Stimulated activated CD8-positive, alpha-beta memory T cell treated with anti-CD3 and anti-CD28 coated beads, Interleukin-7, amount 100 ng/mL, for 1 hour (primary cell): ENCODE measurements at regions not wholly inside any gene's neighbourhood (a gene's known extent, or its start where the extent isn't known, plus 50 kb on each side); places are given as distances from the start of the nearest gene placed in this dataset.

ENCODE experiments used
- DNase-seq, 2 donors: peaks; one replicate each; pipeline ENCODE4 v3.0.0-alpha.2; 2020; ENCODE audit warnings: low read depth in 2 of 2

- DNase-seq, result no peak
Measured at GRCh38 chr16:87223656-87224248, 93.4 kb downstream of the C16orf95 start.

DNA sequence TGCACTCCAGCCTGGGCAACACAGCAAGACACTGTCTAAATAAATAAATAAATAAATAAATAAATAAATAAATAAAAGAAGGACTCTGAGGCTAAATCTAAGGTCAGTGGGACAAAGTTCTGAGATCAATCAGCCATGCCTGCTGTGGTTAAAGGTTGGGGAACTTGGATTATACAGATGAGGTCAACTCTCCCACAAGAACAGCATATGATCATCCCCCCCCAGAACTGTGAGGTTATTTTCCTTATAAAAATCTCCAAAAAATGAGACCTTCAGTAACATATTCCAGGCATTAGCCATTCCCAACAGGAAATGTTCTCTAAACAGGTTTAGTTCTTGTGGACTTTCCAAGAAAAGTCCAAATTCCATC lies 90.3 kb downstream of the C16orf95 start:
- DNase-seq, result no peak

DNA sequence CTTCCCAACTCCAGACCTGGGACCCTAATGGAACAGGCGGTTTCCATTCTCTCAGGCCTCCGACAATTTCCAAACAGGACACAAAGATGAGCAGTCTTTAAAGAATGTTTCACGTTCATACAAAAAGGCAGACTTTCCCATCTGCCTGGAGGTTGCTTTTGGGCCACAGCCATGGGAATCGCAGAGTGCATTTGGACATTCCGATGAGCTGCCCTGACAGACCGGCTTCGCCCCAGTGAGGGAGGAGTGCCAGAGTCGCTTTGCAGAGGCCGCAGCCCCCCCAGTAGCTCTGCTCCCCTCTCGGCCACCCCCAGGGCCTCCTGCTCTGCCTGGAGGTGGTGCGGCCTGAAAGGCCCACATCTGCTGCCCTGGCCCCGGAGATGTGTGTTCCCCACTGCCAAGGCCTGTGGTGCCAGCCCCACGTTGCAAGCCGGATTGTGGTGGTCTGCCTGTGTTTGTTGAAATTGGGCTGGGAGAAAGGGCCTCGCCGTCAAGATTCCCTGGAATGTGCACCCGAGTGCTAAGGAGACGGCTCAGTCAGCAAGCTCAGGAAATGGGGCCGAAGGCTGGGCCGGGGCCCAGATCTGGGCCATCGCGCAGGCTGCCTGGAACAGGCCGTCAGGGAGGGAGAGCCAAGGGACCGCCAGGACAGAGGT lies 89.8 kb downstream of the C16orf95 start:
- no peak for DNase-seq

DNA sequence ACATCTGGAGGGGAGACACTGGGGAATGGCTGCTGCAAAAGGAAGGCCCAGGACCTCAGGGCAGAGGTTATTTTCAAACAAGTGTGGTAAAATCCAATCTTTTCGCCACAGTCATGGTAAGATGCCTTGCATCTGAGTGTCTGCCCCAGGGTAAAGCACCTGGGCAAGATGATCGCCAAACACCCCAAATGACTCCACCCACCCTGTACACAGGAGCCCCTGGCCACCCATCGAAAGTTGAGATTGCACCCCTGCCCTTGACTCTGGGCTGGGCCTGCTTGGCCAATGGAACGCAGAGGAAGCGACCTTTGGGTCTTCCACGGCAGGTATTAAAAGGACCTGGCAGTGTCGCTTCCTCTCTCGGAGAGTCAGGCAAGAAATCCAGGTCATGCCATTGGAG lies 88.8 kb downstream of the C16orf95 start:
- DNase-seq, result no peak

- DNase-seq, result no peak
Measured at GRCh38 chr16:87229230-87230188, 87.7 kb downstream of the C16orf95 start.

DNA sequence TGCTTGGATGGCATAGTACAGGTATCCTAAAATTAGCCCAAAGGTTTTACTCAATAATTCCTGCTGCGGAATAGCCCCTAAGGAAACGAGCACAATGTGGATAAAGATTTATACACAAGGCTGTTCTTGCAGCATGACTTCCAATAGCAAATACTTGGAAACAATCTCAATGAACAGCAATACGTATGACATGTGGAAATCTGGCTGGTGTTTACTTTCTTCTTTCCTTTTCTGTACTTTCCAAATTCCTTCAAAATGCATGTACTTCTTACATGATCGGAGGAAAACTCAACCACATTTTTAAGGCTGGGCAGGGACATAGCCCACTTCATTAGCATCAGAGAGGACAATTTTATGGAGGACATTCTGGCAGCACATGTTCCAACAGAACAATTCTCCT lies 86.6 kb downstream of the C16orf95 start:
- no peak for DNase-seq

DNA sequence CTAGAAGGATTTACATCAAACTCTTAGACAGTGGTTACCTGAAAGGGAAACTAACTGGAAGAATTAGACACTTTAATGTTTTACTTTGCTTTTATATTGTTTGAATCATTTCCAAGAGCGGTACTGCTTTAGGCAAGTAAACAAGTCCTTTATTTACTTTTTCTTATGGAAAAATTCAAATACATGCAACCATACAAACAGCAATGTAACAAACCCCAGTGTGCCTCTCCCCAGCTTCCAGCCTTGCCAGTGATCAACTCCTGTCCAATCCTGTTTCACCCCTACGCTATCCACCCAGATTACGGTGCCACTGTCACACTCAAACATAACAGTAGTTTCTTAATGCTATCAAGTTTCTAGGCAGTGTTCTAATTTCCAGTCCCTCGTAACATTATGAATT lies 85.9 kb downstream of the C16orf95 start:
- DNase-seq, result no peak

- no peak for DNase-seq
Measured at GRCh38 chr16:87231911-87232310, 85.3 kb downstream of the C16orf95 start.

DNA sequence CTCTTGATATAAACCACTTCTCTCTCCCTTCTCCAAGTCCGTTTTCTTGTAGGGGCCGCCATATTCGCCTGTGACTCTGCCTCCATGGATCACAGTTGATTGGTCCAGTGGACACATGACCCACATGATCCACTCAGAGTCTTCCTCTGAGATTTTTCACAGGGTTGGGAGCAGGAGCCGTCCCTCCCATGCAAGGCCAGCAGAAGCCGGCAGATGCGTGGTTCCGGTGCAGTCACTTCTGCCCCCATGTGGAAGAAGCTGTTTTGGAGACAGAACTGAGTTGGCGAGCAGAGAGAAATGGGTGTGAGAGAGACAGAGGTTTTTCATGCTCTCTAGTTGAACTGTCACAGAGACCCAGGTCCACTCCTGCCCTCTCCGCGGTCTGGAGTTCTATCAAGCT lies 83.3 kb downstream of the C16orf95 start:
- DNase-seq, result no peak

DNA sequence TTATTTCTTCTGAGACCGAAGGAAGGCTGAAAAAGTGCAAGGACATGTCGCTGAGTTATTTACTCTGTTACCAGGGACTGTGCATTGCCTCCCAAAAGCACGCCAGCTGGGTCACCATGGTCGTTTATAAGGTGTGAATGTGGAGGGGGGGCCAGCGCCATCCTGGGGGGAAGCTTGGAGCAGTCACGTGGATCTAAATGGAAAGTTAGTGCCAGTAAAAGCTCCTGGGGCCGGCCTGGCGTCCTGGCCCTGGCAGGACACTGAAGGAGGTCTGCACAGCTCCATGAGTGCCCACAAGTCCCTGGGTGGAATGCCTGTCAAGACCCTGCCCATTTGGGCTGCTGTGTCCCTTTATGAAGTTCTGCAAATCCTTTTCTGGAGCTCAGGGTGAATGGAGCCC lies 82.6 kb downstream of the C16orf95 start:
- no peak for DNase-seq

- DNase-seq, result no peak
Measured at GRCh38 chr16:87235810-87236515, 81.2 kb downstream of the C16orf95 start.

GRCh38 chr16:87236516-87237115 lies 80.6 kb downstream of the C16orf95 start:
- DNase-seq, result no peak

GRCh38 chr16:87238361-87238715 lies 78.9 kb downstream of the C16orf95 start:
- DNase-seq, result no peak

DNA sequence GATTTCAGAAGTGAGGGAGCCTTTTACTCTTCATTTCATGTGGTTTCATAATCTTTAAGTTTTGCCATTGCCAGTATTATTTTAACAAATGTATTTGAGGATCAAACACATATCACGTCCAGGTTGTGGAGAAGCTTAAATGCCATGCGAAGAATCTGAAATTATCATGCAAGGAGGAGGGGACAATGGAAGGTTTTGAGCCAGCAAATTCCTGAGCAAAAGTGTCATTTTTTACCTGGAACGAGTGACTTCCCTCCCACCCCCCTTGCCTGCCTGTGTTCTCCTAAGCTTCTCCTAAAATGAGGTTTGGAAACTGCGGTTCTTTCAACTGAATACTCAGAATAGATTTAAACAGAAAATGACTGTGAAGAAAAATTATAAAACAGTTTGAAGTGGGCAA lies 77.6 kb downstream of the C16orf95 start:
- DNase-seq, result no peak

DNA sequence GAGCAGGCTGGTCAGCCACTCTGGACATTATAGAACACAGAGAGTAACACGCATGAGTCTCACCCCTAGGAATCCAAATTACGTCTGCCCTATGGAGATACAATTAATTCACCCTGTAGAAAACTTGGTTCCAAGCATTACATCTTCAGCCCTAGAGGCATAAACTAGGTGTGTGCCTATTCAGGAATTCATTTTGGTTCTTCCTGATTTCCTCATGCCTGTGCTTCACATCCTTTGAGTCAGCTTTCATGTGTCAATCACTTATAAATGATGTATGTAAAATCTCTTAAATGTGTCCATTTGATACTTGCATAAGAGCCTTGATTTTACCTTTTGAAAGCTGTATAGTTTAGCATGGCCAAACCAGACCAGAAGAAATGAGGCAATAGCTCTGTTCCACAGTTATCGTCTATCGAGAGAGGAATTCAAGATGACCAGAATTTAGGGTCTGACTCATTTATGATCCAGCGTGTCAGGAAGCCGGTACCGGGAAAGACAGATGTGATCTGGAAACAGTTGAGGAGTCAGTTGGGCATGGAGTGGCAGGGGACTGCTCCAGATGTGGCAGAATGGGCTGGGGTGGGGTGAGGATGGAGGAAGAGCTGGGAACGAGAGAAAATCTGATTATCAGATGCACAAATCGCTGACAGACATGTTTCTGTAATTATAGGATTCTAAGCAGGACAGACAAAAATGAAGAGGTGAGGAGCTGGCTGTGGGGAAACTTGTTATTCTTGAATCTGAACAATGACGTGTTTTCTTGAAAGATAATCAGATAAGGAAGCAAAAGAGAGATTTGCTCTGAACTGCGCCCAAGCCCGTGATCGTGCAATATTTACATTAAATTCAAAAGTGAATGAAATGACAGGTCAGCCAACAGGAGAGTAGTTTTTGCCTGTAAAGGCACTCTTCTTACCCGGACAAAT lies 76.7 kb downstream of the C16orf95 start:
- DNase-seq, result no peak

DNA sequence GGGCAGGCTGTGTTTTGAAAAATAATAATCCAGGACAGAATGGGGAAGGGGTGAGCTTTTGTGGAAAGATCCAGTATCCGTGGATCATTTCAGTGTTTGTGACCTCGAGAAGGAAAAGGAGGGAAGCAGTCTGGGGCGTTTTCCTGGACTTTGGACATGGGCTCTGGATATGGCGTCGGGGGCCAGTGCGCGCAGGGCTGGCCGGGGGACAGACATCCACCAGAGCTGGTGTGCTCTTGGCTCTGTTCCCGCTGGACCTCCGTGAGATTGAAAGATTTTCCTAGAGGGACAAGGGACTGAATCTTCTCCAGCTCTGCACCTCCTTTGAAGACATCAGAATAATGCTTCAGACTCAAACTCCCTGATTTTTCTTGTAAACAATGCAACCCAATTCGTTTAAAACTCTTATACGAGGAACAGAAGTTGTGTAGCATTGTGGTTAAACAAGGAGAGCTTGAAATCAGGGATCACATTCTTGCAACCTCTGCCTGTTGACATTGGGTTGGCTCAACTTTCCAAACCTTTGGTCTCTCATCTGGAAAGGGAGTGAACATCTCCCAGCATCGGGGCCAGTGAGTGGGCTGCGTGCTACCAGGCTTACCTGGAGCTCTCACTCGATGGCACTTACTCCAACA lies 75.9 kb downstream of the C16orf95 start:
- DNase-seq, result no peak

DNA sequence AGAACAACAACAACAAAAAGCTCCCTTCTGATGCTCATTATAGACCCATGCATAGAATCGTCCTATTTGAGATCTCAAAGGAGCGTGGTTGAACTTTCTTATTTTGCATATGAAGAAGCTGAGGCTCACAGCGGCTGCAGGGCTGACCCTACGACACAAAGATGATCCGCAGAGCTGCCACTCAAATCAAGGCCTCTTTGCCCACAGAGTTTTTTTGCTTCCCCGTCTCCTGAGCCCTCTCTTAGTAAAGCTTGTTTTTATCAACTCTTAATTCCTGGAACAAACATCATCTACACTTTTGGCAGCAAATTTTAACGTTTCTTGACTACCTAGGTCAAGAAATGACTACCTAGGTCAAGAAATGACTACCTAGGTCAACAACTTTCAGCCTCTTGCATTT lies 73.7 kb downstream of the C16orf95 start:
- DNase-seq, result no peak

GRCh38 chr16:87244636-87245197 lies 72.5 kb downstream of the C16orf95 start:
- no peak for DNase-seq

GRCh38 chr16:87245511-87245910 lies 71.7 kb downstream of the C16orf95 start:
- no peak for DNase-seq
